A549 (cell line): ENCODE measurements at regions not wholly inside any gene's neighbourhood (a gene's known extent, or its start where the extent isn't known, plus 50 kb on each side); places are given as distances from the start of the nearest gene placed in this dataset.

Experiments used
- HOXA7 ChIP-seq: fragments of 250-450 bp; sonication (Bioruptor Pico); IDR thresholded peaks from 2 replicates; pipeline ENCODE4 v1.5.0; 2020; ENCODE audit warnings: mild to moderate bottlenecking, moderate library complexity
- JUNB ChIP-seq: fragments of >200 bp; sonication (Bioruptor Twin); formaldehyde crosslinking; IDR thresholded peaks from 2 replicates; pipeline ENCODE4 v1.6.1; 2016
- POLR2A ChIP-seq: IDR thresholded peaks from 2 replicates; pipeline ENCODE4 v1.6.1; 2012; ENCODE audit warnings: mild to moderate bottlenecking, low read length
- RNF2 ChIP-seq: fragments of 200-600 bp; sonication (generic); IDR thresholded peaks from 2 replicates; pipeline ENCODE4 v1.6.1; 2016; ENCODE audit warnings: low read depth, mild to moderate bottlenecking, antibody characterized with exemption, moderate library complexity, borderline replicate concordance
- TF ChIP-seq, protein P1 (sequence below): fragments of 200-600 bp; sonication (generic); IDR thresholded peaks from 2 replicates; pipeline ENCODE4 v1.6.1; 2016; ENCODE audit warnings: antibody characterized with exemption, mild to moderate bottlenecking, moderate library complexity
- TF ChIP-seq, protein P2 (sequence below): fragments of >200 bp; sonication (Bioruptor Twin); formaldehyde crosslinking; IDR thresholded peaks from 3 replicates; pipeline ENCODE4 v1.5.1; 2016
- TF ChIP-seq, protein P3 (sequence below): fragments of 150-350 bp; IDR thresholded peaks from 2 replicates; pipeline ENCODE4 v1.6.1; 2014; ENCODE audit warnings: low read depth, mild to moderate bottlenecking, low read length

DNA sequence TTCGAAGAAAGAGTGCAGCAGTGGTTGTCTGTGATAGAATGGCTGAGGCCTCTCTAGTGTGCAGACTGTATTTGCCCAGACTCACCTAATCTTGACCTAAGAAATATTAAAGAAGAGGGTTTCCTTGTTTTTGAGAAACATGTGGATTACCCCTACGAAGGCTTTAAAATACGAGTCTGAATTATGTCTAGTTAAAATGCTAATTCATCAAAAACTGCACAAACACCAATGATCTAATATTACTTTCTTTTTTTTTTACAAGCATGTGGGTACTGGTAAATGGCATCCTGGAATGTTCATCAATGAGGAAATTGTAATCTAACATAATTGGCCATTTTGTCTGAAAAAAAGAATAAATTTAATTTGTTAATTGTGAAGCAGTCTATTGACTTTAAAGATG, 510.9 kb downstream of the EPM2A start:
- TF ChIP-seq, protein P1, sequence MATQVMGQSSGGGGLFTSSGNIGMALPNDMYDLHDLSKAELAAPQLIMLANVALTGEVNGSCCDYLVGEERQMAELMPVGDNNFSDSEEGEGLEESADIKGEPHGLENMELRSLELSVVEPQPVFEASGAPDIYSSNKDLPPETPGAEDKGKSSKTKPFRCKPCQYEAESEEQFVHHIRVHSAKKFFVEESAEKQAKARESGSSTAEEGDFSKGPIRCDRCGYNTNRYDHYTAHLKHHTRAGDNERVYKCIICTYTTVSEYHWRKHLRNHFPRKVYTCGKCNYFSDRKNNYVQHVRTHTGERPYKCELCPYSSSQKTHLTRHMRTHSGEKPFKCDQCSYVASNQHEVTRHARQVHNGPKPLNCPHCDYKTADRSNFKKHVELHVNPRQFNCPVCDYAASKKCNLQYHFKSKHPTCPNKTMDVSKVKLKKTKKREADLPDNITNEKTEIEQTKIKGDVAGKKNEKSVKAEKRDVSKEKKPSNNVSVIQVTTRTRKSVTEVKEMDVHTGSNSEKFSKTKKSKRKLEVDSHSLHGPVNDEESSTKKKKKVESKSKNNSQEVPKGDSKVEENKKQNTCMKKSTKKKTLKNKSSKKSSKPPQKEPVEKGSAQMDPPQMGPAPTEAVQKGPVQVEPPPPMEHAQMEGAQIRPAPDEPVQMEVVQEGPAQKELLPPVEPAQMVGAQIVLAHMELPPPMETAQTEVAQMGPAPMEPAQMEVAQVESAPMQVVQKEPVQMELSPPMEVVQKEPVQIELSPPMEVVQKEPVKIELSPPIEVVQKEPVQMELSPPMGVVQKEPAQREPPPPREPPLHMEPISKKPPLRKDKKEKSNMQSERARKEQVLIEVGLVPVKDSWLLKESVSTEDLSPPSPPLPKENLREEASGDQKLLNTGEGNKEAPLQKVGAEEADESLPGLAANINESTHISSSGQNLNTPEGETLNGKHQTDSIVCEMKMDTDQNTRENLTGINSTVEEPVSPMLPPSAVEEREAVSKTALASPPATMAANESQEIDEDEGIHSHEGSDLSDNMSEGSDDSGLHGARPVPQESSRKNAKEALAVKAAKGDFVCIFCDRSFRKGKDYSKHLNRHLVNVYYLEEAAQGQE, result no peak
- TF ChIP-seq, protein P2, sequence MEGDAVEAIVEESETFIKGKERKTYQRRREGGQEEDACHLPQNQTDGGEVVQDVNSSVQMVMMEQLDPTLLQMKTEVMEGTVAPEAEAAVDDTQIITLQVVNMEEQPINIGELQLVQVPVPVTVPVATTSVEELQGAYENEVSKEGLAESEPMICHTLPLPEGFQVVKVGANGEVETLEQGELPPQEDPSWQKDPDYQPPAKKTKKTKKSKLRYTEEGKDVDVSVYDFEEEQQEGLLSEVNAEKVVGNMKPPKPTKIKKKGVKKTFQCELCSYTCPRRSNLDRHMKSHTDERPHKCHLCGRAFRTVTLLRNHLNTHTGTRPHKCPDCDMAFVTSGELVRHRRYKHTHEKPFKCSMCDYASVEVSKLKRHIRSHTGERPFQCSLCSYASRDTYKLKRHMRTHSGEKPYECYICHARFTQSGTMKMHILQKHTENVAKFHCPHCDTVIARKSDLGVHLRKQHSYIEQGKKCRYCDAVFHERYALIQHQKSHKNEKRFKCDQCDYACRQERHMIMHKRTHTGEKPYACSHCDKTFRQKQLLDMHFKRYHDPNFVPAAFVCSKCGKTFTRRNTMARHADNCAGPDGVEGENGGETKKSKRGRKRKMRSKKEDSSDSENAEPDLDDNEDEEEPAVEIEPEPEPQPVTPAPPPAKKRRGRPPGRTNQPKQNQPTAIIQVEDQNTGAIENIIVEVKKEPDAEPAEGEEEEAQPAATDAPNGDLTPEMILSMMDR, result no peak
- TF ChIP-seq POLR2A (no peak), RNF2 (no peak), HOXA7 (no peak), JUNB (no peak)
- TF ChIP-seq, protein P3, sequence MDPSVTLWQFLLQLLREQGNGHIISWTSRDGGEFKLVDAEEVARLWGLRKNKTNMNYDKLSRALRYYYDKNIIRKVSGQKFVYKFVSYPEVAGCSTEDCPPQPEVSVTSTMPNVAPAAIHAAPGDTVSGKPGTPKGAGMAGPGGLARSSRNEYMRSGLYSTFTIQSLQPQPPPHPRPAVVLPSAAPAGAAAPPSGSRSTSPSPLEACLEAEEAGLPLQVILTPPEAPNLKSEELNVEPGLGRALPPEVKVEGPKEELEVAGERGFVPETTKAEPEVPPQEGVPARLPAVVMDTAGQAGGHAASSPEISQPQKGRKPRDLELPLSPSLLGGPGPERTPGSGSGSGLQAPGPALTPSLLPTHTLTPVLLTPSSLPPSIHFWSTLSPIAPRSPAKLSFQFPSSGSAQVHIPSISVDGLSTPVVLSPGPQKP, result no peak
